H7 (cell line): ENCODE measurements at regions not wholly inside any gene's neighbourhood (a gene's known extent, or its start where the extent isn't known, plus 50 kb on each side); places are given as distances from the start of the nearest gene placed in this dataset.

Experiments
- DNase-seq: peaks from one replicate; pipeline ENCODE4 v3.0.0; 2012
- H3K27me3 ChIP-seq: 2 replicates; pipeline ENCODE4 v1.6.0; 2011; ENCODE audit warnings: mild to moderate bottlenecking, low read length; ENCODE audit not compliant: control insufficient read depth, insufficient read depth
- H3K36me3 ChIP-seq: replicated peaks from 2 replicates; pipeline ENCODE4 v1.5.1; 2011; ENCODE audit warnings: low read length; ENCODE audit not compliant: control insufficient read depth, insufficient read depth
- H3K4me3 ChIP-seq: 2 replicates; pipeline ENCODE4 v1.5.1; 2011; ENCODE audit warnings: low read depth, mild to moderate bottlenecking, control low read depth, low read length, moderate library complexity; ENCODE audit not compliant: insufficient read depth

DNA sequence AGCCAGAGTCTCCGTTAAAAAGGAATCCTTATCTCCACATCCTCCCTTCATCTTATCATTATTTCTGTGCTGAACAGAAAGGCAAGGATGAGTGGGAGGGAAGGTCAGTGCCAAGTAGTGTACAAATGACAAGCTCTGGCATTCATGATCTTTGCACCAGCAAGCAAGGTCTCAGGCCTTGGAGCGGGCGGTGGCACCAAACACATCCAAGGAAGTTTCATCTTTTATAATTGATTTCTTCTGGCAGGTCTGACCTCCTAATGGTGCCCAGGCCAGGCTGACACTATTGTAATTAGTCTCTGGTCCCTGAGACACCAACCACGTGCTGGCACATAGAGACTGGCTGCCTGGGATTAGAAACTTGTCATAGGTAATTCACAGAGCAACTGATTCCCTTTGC, 336.6 kb downstream of the EN1 start:
- Histone ChIP-seq H3K4me3 (no peak overlapping the region), H3K36me3 (no peaks in the 10 kb centered on the region)

DNA sequence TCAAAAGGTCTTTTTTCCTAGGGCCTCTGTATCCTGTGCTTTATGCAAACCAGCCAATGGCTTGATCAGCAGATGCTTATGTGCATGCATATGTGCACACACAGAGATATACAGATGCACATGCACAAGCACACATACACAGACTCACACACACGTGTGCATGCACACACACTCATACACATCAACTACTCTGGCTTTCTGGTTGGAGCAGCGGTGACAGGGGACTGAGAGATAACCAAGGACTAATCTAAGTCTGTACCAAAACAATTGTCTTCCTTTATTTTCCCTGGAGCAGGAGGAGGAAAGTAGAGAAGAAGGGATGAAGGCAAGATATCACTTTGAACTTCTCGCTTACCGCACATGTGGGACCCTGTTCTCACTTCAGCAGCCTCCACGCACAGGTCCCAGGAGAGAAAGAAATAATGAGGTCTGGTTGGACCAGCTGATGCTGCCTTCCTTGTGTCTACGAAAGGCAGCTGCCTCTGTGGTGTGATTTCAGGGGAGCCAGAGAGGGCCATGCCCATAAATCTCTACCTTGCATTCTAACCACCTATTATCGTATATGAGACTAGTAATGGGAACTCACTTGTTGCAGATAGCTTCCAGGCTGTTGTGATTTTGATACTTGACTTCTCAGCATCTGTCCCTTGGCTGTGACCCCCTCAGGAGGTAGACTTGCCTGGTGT, 338.0 kb downstream of the EN1 start:
- DNase-seq = no peak
- Histone ChIP-seq H3K36me3 (no peaks in the 10 kb centered on the region), H3K4me3 (no peak overlapping the region), H3K27me3 (no peaks in the 10 kb centered on the region)

More for the DNA sequence above, 336.6 kb downstream of the EN1 start:
- H3K27me3 ChIP-seq = no peaks in the 10 kb centered on the region
- DNase-seq = no peak

DNA sequence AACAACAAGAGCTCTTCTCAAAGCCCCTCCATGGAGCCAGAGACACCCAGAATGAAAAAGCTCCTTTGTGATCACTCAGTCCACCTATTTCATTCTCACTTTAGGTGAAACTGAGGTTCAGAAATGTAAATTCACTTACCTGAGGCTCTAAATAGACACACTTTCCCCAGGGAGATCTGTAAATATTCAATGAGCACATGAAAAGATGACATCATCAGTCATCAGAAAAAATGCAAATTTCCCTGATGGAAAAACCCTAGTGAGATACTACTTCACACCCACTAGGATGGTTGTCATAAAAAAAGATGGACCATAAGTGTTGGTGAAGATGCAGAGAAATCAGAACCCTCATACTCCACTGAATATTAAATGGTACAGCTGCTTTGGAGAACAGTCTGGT, 339.2 kb downstream of the EN1 start:
- H3K4me3 ChIP-seq = no peak overlapping the region
- H3K27me3 ChIP-seq = no peaks in the 10 kb centered on the region
- H3K36me3 ChIP-seq = no peaks in the 10 kb centered on the region
- DNase-seq = no peak

DNA sequence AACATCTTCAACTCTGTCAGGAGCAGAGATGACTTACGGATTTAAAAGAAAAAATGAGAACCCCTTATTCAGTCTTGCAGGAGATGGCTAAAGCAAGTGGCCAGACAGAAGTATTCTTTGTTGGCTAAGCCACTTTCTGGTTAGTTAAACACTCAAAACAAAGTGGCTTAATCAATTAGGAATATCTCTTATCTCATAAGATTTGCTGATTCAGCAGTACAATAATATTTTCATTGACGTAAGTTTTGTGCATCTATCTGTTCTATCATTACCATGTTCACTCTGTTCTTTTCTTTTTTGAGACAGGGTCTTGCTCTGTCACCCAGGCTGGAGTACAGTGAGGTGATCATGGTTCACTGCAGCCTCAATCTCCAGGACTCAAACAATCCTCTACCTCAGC, 342.0 kb downstream of the EN1 start:
- Histone ChIP-seq H3K4me3 (no peak overlapping the region), H3K27me3 (no peaks in the 10 kb centered on the region), H3K36me3 (no peaks in the 10 kb centered on the region)
- no peak for DNase-seq

DNA sequence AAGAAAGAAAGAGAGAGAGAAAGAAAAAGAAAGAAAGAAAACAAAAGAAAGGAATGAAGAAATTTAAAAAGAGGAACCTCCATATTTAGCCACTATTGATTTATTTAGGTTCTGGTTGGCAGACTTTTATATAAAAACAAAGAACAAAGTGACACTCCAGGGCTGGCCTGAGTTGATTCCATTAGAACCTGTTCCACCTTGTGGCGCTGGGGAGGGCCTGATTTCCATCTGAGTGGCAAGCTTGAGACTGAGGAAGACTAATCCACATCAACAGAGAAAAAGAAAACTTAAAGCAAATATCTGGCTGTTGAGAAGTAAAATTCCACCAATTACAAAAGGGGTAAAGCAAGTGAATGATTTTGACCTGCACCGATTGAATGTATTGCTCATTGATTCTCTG, 345.3 kb downstream of the EN1 start:
- H3K4me3 ChIP-seq = no peak overlapping the region
- no peak for DNase-seq
- no peaks in the 10 kb centered on the region for H3K27me3 ChIP-seq
- no peaks in the 10 kb centered on the region for H3K36me3 ChIP-seq

DNA sequence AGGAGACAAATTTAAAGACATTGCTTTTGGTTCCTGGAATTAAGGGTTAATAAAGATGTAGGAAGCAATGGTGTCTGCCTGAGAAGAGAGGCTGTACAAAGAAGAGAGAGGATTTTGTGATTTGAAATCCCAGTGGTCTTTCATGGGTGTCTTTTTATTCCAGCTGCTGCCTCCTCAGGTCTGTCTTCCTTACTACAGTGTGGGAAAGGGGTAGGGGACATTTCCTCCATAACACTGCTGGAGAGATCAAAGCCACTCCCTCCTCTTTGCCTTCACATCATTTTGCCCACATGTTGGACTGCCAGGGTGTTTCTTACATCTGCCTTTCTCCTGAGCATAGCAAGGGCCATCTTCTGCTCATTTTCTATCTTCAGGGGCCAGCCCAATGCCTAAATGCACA, 348.5 kb downstream of the EN1 start:
- DNase-seq = peak; percentile 50
- no peaks in the 10 kb centered on the region for H3K36me3 ChIP-seq
- H3K4me3 ChIP-seq = no peak overlapping the region
- no peaks in the 10 kb centered on the region for H3K27me3 ChIP-seq

DNA sequence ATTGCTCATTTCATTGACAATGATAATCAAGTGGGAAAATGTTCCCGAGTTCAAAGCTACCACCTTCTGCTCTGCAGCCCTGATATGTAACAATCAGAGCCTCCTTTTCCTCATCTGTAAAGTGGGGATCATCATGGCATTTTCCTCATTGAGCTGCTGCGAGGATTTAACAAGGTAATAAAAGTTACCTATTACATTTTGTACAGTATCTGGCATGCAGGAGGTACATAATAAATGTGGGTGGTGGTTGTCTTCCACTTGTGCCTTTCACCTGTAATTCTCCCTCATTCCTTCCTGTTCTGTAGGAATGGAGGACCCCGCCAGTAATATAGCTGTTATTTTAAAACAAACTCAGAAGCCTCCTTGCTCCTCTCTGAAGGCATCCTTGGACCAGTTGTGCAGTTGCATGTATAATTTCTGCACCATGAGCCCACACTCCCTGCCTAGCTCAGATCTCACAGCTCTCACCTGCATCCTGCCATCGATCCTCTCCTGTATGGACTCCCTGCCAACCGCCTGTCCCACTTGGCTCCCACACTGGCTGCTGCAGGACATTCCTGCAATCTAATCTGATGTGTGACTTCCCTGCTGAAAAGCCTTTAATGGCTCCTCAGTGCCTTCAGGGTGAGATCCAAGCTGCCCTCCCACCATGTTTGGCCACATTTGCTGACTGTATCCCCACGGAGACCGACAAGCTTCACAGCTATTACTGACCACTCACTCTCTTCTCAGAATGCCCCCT, 350.4 kb downstream of the EN1 start:
- Histone ChIP-seq H3K27me3 (no peaks in the 10 kb centered on the region), H3K36me3 (no peaks in the 10 kb centered on the region), H3K4me3 (no peak overlapping the region)
- DNase-seq = no peak

DNA sequence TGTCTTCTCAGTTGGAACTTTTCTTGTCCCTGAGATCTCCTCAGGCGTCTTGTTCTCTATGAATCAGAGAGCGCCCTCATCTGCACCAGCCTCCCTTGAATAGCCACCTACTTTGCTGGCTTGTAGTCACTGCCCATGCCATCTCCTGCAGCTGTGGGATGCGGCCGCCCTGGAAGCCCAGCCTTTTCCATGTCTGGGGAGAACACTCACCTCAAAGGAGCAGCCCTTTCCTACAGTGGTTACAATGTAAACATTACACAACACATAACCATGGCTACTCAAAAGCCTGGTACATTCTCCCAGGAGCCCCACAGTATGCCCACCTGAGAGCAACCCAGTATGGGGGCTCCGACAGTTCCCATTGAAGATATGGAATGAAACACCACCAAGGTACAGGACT, 351.0 kb downstream of the EN1 start:
- Histone ChIP-seq H3K36me3 (no peaks in the 10 kb centered on the region), H3K27me3 (no peaks in the 10 kb centered on the region), H3K4me3 (no peak overlapping the region)
- DNase-seq = no peak

DNA sequence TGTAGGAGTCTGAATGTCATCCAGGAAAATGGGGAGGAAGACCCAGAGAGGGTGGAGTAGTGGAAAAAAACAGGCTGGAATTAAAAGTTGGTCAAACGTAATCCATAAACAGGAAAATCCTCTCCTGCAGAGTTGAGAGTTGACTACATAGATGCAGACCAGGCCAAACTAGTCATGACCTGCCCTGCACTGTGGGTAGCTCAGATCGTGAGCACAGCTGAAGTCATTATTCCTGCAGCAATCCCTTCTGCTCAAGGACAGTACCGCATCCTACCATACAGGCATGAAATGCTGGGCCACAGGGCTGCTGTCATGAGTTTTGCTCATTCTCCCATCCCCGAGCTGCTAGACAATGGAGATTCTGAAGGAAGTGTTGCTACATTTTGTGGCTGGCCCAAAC, 352.2 kb downstream of the EN1 start:
- Histone ChIP-seq H3K27me3 (no peaks in the 10 kb centered on the region), H3K4me3 (no peak overlapping the region), H3K36me3 (no peaks in the 10 kb centered on the region)
- DNase-seq = no peak

DNA sequence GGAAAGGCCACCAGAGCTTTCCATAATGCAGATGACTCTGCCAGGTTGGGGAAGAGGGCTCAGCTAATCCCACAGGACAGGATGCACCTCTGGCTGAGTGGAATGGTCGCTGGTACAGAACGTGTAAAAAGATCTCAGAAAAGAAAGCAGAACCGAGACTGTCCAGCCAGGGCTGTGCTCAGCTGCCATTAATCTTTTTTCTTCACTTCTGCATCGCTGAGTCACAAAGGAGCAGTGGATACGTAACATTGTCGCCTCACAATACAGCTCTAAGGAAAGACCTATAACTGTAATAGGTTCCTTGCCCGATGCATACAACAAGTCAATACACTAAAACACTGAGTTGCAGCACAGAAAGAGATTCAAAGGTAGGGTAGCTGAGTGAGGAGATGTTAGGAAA, 354.2 kb downstream of the EN1 start:
- Histone ChIP-seq H3K4me3 (no peak overlapping the region), H3K27me3 (no peaks in the 10 kb centered on the region), H3K36me3 (no peaks in the 10 kb centered on the region)
- no peak for DNase-seq

DNA sequence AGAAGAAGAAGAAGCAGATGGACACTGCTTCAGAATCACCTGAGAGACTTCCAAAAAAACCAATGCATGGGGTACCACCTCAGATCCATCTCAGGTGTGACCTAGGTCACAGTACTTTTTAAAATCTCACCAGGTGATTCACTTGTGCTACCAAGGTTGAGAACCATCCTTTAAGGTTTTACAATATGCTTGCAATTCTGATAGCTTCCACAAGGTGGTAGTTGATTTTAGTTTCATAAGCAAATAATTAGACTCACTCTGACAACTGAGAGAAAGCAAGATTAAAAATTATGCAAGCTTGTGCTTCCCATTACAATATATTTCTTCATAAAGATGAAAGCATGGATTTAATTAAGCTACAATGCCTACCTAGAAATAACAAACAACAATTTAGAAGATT, 355.1 kb downstream of the EN1 start:
- H3K4me3 ChIP-seq = no peak overlapping the region
- H3K36me3 ChIP-seq = no peaks in the 10 kb centered on the region
- H3K27me3 ChIP-seq = no peaks in the 10 kb centered on the region
- no peak for DNase-seq

DNA sequence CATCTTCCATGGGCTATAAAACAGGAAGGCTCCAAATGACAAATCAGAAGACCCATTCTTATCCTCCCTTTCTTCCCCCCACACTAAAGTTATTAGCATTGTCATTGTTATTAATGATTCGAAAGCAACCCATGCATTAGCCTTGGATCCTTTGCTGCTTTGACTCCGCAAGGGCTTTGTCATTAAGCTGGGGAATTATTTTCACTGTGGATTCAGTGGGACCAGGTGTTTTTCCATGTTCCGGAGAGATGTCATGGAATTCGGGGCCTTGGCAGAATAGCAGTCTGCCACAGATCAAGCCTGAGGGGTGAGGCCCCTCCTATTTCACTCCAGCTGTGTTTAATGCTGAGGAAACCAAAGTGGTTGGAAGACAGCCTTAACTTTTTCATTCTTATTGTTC, 357.1 kb downstream of the EN1 start:
- H3K27me3 ChIP-seq = no peaks in the 10 kb centered on the region
- peak; percentile 31 for DNase-seq
- H3K4me3 ChIP-seq = no peak overlapping the region
- H3K36me3 ChIP-seq = no peaks in the 10 kb centered on the region

DNA sequence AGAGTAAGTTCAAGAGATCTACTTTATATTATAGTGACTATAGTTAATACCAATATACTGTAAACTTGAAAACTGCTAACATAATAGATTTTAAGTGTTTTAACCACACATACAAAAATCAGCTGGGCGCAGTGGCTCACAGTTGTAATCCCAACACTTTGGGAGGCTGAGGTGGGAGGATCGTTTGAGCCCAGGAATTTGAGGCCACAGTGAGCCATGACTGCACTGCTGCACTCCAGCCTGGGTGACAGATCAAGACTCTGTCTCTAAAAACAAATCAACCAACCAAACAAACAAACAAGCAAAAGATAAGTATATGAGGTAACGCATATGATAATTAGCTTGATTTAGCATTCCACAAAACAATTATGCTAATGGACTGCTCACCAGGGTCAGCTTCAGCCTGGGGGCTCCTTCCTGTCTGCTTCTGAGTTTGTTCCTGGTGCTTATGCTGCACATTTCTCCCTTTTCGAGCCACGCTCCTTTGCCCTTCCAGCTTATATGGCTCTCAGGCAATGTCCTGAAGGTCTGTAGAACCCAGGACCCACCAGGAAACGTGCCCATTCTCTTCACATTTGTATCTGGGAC, 357.6 kb downstream of the EN1 start:
- no peak for DNase-seq
- Histone ChIP-seq H3K4me3 (no peak overlapping the region), H3K36me3 (no peaks in the 10 kb centered on the region), H3K27me3 (no peaks in the 10 kb centered on the region)

DNA sequence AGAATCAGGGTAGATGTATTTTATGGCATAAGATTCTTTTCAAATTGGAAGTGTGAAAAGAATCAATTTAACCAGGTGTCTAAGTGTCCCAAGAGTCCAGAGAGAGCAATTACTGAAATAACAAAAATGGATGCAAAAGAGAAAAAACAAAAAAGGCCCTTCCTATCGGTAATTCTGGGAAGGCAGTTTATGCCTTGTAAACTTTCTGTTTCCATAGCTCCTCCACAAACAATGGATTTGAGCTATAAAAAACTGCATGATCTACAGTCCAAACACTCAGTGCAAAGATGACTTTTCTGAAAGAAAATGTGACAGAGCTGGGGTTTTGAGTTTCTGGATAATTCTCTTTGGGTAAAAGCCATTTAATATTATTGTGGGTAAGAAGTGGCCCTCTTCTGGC, 366.1 kb downstream of the EN1 start:
- Histone ChIP-seq H3K36me3 (no peaks in the 10 kb centered on the region), H3K4me3 (no peak overlapping the region), H3K27me3 (no peaks in the 10 kb centered on the region; the same call in 1 of the 2 replicates)
- DNase-seq = no peak

DNA sequence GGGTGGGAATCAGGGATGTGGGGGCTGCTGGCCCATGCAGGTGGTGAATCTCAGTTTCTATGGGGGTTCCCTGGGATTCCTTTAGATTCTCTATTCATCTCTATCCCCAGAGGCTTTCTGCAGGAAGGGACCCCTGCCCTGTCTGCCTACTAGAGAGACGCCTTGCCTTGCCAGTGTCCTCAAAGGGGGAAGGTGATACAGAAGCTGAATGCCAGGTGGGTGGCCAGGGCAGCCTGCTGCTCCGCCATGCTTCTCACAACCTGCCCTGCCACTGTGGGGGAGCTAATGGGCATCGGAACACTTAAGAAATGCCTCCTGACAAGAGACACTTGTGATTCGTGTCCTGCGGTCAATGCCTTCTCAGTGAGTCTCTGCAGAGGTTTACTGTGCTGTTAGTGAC, 368.4 kb downstream of the EN1 start:
- Histone ChIP-seq H3K27me3 (no peaks in the 10 kb centered on the region; the same call in 1 of the 2 replicates), H3K36me3 (no peaks in the 10 kb centered on the region; the same call in 1 of the 2 replicates), H3K4me3 (no peak overlapping the region)
- no peak for DNase-seq
